Right atrium auricular region (tissue), 2 donors: ENCODE measurements at regions not wholly inside any gene's neighbourhood (a gene's known extent, or its start where the extent isn't known, plus 50 kb on each side); places are given as distances from the start of the nearest gene placed in this dataset.

ENCODE experiments used
- DNase-seq: peaks from one replicate; pipeline ENCODE4 v3.0.0-alpha.2; 2019; ENCODE audit warnings: low spot score
- H3K27ac ChIP-seq, 2 donors: fragments of 200-600 bp; sonication (generic); 1 replicate in 1 of 2; 2 replicates in 1 of 2; pipeline ENCODE4 v1.5.1; 2016 to 2019
- H3K27me3 ChIP-seq, 2 donors: fragments of 200-600 bp; sonication (generic); one replicate each; pipeline versions ENCODE4 v1.5.1 to v1.6.0; 2017 to 2019
- H3K36me3 ChIP-seq: fragments of 200-600 bp; sonication (generic); one replicate; pipeline ENCODE4 v1.5.1; 2016
- H3K4me1 ChIP-seq, 2 donors: fragments of 200-600 bp; sonication (generic); one replicate each; pipeline versions ENCODE4 v1.5.1 to v1.6.0; 2017 to 2019
- H3K4me3 ChIP-seq, 2 donors: fragments of 200-600 bp; sonication (generic); 1 replicate in 1 of 2; 2 replicates in 1 of 2; pipeline ENCODE4 v1.5.1; 2017 to 2019; ENCODE audit warnings: mild to moderate bottlenecking in 1 of 2, moderate library complexity in 1 of 2
- H3K9me3 ChIP-seq, 2 donors: fragments of 200-600 bp; sonication (generic); one replicate each; pipeline ENCODE4 v1.5.1; 2019
- CTCF ChIP-seq, 2 donors: fragments of 200-600 bp; sonication (generic); IDR thresholded peaks; one replicate each; pipeline ENCODE4 v1.5.1; 2019; ENCODE audit warnings: antibody characterized with exemption in 2 of 2

DNA sequence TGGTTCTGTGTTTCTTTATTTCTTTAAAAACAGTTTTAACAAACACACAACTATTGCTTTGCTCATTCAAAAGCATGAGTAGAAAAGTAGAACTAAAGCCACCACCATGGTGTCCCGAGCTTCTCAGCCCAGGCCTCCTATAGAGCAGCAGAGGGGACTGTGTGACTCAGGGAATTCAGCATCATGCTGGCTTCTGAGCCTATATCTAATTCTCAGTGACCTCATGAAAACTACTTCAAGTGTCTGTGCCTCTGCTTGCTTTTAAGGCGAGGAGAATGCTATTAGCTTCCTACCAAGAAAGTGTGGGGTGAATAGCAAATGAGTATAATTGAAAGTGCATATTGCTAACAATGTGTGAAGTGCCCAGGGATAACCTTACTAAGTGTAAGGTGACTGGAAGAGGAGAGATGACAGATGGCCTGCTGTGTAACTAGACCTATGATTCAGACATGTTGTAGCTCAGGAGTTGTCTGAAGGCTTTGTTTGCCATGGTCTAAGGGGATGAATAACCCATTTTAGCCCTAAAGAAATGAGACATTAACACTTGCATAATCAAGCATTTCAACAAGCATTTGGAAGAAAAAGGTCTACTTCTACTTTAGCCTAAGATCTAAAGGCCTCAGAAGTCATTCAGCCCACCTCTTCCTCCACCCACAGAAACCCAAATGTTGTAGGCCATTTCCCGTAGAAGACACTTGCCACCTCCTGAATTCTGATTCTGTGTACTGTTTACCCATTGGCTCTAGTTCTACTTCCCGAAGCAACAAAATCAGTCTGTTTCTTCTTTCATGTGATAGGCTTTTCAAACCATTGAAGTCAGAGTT lies 121.5 kb upstream of the ARG1 start:
- Histone ChIP-seq H3K27ac (no peak overlapping the region), H3K9me3 (no peaks in the 10 kb centered on the region), H3K36me3 (no peaks in the 10 kb centered on the region), H3K4me1 (no peaks in the 10 kb centered on the region), H3K4me3 (no peak overlapping the region), H3K27me3 (no peaks in the 10 kb centered on the region)
- no peak for TF ChIP-seq CTCF (IDR thresholded peaks at IDR 0.05)
- DNase-seq, result no peak

- no peaks in the 10 kb centered on the region for H3K9me3 ChIP-seq
- no peaks in the 10 kb centered on the region for H3K27me3 ChIP-seq
- no peaks in the 10 kb centered on the region for H3K36me3 ChIP-seq
- DNase-seq, result no peak
- H3K4me1 ChIP-seq, result no peaks in the 10 kb centered on the region
- H3K4me3 ChIP-seq, result no peak overlapping the region
- H3K27ac ChIP-seq, result no peak overlapping the region
- TF ChIP-seq CTCF (IDR thresholded peaks at IDR 0.05), result no peak
Observed at GRCh38 chr6:131453803-131454202, 119.2 kb upstream of the ARG1 start.

GRCh38 chr6:131456565-131456964 lies 116.5 kb upstream of the ARG1 start:
- no peak for DNase-seq
- no peak for TF ChIP-seq CTCF (IDR thresholded peaks at IDR 0.05)
- Histone ChIP-seq H3K27ac (no peak overlapping the region), H3K36me3 (no peaks in the 10 kb centered on the region), H3K9me3 (no peaks in the 10 kb centered on the region), H3K4me3 (no peak overlapping the region), H3K27me3 (no peaks in the 10 kb centered on the region), H3K4me1 (no peaks in the 10 kb centered on the region)

- Histone ChIP-seq H3K4me3 (no peak overlapping the region), H3K4me1 (no peaks in the 10 kb centered on the region), H3K9me3 (no peaks in the 10 kb centered on the region), H3K27ac (no peak overlapping the region), H3K27me3 (no peaks in the 10 kb centered on the region), H3K36me3 (no peaks in the 10 kb centered on the region)
- no peak for DNase-seq
- no peak for TF ChIP-seq CTCF (IDR thresholded peaks at IDR 0.05)
Observed at GRCh38 chr6:131459005-131459404, 114.0 kb upstream of the ARG1 start.

DNA sequence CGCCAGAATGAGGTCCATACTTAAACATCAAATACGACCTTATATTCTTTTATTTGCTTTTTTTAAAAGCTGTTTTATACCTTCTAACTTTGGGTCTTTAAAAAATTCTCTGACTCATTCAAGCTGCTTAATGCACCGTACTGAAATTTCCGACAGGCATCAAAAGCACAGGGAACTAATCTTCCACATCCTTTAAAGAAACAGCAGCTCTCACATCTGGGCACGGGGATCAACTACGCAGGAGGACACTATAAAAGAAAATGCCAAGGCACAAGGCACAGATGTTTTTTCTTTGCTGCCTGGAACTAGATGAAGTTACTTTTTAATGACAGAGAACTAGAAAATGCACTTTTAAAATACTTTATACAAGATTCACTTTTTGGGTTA lies 112.4 kb upstream of the ARG1 start:
- Histone ChIP-seq H3K4me1 (no peaks in the 10 kb centered on the region), H3K9me3 (no peaks in the 10 kb centered on the region), H3K27me3 (no peaks in the 10 kb centered on the region), H3K4me3 (no peak overlapping the region), H3K36me3 (no peaks in the 10 kb centered on the region), H3K27ac (no peak overlapping the region)
- TF ChIP-seq CTCF (IDR thresholded peaks at IDR 0.05), result no peak
- no peak for DNase-seq

GRCh38 chr6:131469130-131469529 lies 103.9 kb upstream of the ARG1 start:
- TF ChIP-seq CTCF (IDR thresholded peaks at IDR 0.05), result no peak
- no peaks in the 10 kb centered on the region for H3K9me3 ChIP-seq
- H3K27me3 ChIP-seq, result no peaks in the 10 kb centered on the region
- no peak overlapping the region for H3K4me3 ChIP-seq
- H3K36me3 ChIP-seq, result no peaks in the 10 kb centered on the region
- H3K4me1 ChIP-seq, result no peaks in the 10 kb centered on the region
- DNase-seq, result no peak
- H3K27ac ChIP-seq, result no peak overlapping the region
